IPS-20b (cell line): ENCODE measurements at regions not wholly inside any gene's neighbourhood (a gene's known extent, or its start where the extent isn't known, plus 50 kb on each side); places are given as distances from the start of the nearest gene placed in this dataset.
"Not testable (repeated sequence)": the region's sequence is repeated elsewhere in the genome, so short reads cannot be mapped to it uniquely, and the experiment has no call there.

ENCODE experiments used
- H3K27ac ChIP-seq: one replicate; pipeline ENCODE4 v1.5.1; 2013; ENCODE audit warnings: low read length
- H3K27me3 ChIP-seq: 2 replicates; pipeline ENCODE4 v1.6.1; 2013; ENCODE audit warnings: mild to moderate bottlenecking, low read length, inconsistent platforms; ENCODE audit not compliant: insufficient read depth
- H3K36me3 ChIP-seq: 2 replicates; pipeline ENCODE4 v1.6.1; 2013; ENCODE audit warnings: low read depth, mild to moderate bottlenecking, inconsistent platforms, low read length, moderate library complexity; ENCODE audit not compliant: insufficient read depth
- H3K4me1 ChIP-seq: 2 replicates; pipeline ENCODE4 v1.6.1; 2013; ENCODE audit warnings: mild to moderate bottlenecking, control low read depth, inconsistent platforms, low read length, moderate library complexity; ENCODE audit not compliant: insufficient read depth
- H3K4me3 ChIP-seq: 2 replicates; pipeline ENCODE4 v1.5.1; 2013; ENCODE audit warnings: mild to moderate bottlenecking, low read length, inconsistent platforms
- H3K9ac ChIP-seq: 2 replicates; pipeline ENCODE4 v1.6.1; 2013; ENCODE audit warnings: low read depth, mild to moderate bottlenecking, inconsistent platforms, low read length, moderate library complexity
- H3K9me3 ChIP-seq: 2 replicates; pipeline ENCODE4 v1.6.1; 2013; ENCODE audit warnings: mild to moderate bottlenecking, low read depth, low read length, inconsistent platforms; ENCODE audit not compliant: insufficient read depth

GRCh38 chr5:129228577-129228976 lies 134.0 kb downstream of the ISOC1 start:
- H3K4me1 ChIP-seq, result no peaks in the 10 kb centered on the region
- no peaks in the 10 kb centered on the region for H3K27me3 ChIP-seq
- no peak overlapping the region for H3K27ac ChIP-seq
- no peaks in the 10 kb centered on the region for H3K36me3 ChIP-seq
- no peak overlapping the region for H3K9ac ChIP-seq
- no peaks in the 10 kb centered on the region for H3K9me3 ChIP-seq
- no peak overlapping the region for H3K4me3 ChIP-seq

- Histone ChIP-seq H3K9me3 (no peaks in the 10 kb centered on the region), H3K27ac (no peak overlapping the region), H3K4me3 (no peak overlapping the region)
Measured at GRCh38 chr5:129241755-129242154, 147.2 kb downstream of the ISOC1 start.

GRCh38 chr5:129243039-129243438 lies 148.5 kb downstream of the ISOC1 start:
- Histone ChIP-seq H3K4me1 (0 out of 2 replicates have a peak, but pooled peaks cover 4% of the 10 kb centered on the region), H3K27me3 (no peaks in the 10 kb centered on the region), H3K36me3 (no peaks in the 10 kb centered on the region), H3K9ac (no peak overlapping the region), H3K27ac (no peak overlapping the region), H3K4me3 (no peak overlapping the region), H3K9me3 (no peaks in the 10 kb centered on the region)

More at GRCh38 chr5:129241755-129242154, 147.2 kb downstream of the ISOC1 start:
- no peaks in the 10 kb centered on the region for H3K27me3 ChIP-seq
- no peak overlapping the region for H3K9ac ChIP-seq
- H3K4me1 ChIP-seq, result 0 out of 2 replicates have a peak, but pooled peaks cover 4% of the 10 kb centered on the region
- no peaks in the 10 kb centered on the region for H3K36me3 ChIP-seq

- Histone ChIP-seq H3K4me3 (no peak overlapping the region), H3K4me1 (0 out of 2 replicates have a peak, but pooled peaks cover 4% of the 10 kb centered on the region), H3K36me3 (no peaks in the 10 kb centered on the region), H3K9ac (no peak overlapping the region), H3K27ac (no peak overlapping the region), H3K9me3 (no peaks in the 10 kb centered on the region), H3K27me3 (no peaks in the 10 kb centered on the region)
Measured at GRCh38 chr5:129244478-129244877, 149.9 kb downstream of the ISOC1 start.

- Histone ChIP-seq H3K9me3 (no peaks in the 10 kb centered on the region), H3K27ac (no peak overlapping the region), H3K4me3 (no peak overlapping the region), H3K27me3 (no peaks in the 10 kb centered on the region), H3K9ac (no peak overlapping the region), H3K4me1 (0 out of 2 replicates have a peak, but pooled peaks cover 4% of the 10 kb centered on the region), H3K36me3 (no peaks in the 10 kb centered on the region)
Measured at GRCh38 chr5:129245489-129245888, 150.9 kb downstream of the ISOC1 start.

GRCh38 chr5:129246088-129246487 lies 151.5 kb downstream of the ISOC1 start:
- H3K9ac ChIP-seq, result no peak overlapping the region

GRCh38 chr5:129249886-129250285 lies 155.3 kb downstream of the ISOC1 start:
- Histone ChIP-seq H3K4me1 (no peaks in the 10 kb centered on the region), H3K27me3 (no peaks in the 10 kb centered on the region), H3K9me3 (no peaks in the 10 kb centered on the region), H3K27ac (no peak overlapping the region), H3K9ac (no peak overlapping the region), H3K4me3 (no peak overlapping the region), H3K36me3 (no peaks in the 10 kb centered on the region)

More at GRCh38 chr5:129246088-129246487, 151.5 kb downstream of the ISOC1 start:
- no peak overlapping the region for H3K27ac ChIP-seq
- H3K4me3 ChIP-seq, result no peak overlapping the region
- H3K4me1 ChIP-seq, result 0 out of 2 replicates have a peak, but pooled peaks cover 4% of the 10 kb centered on the region
- no peaks in the 10 kb centered on the region for H3K9me3 ChIP-seq
- H3K27me3 ChIP-seq, result no peaks in the 10 kb centered on the region
- H3K36me3 ChIP-seq, result no peaks in the 10 kb centered on the region

GRCh38 chr5:129271308-129271707 lies 176.8 kb downstream of the ISOC1 start:
- H3K9ac ChIP-seq, result no peak overlapping the region
- no peaks in the 10 kb centered on the region for H3K9me3 ChIP-seq
- H3K36me3 ChIP-seq, result no peaks in the 10 kb centered on the region
- H3K4me3 ChIP-seq, result no peak overlapping the region
- H3K27me3 ChIP-seq, result no peaks in the 10 kb centered on the region
- no peak overlapping the region for H3K27ac ChIP-seq
- H3K4me1 ChIP-seq, result no peaks in the 10 kb centered on the region

- Histone ChIP-seq H3K36me3 (no peaks in the 10 kb centered on the region), H3K9me3 (no peaks in the 10 kb centered on the region), H3K4me1 (no peaks in the 10 kb centered on the region), H3K4me3 (no peak overlapping the region), H3K9ac (no peak overlapping the region), H3K27me3 (no peaks in the 10 kb centered on the region), H3K27ac (no peak overlapping the region)
Measured at GRCh38 chr5:129284010-129284409, 176.1 kb upstream of the ADAMTS19 start.

- H3K4me3 ChIP-seq, H3K9me3 ChIP-seq, H3K36me3 ChIP-seq, H3K27me3 ChIP-seq, H3K4me1 ChIP-seq, H3K27ac ChIP-seq, H3K9ac ChIP-seq: not testable (repeated sequence)
Measured at GRCh38 chr5:129294216-129294615, 165.9 kb upstream of the ADAMTS19 start.

- H3K9ac ChIP-seq, result no peak overlapping the region
- H3K9me3 ChIP-seq, result peaks cover 13% of the 10 kb centered on the region
- H3K27me3 ChIP-seq, result no peaks in the 10 kb centered on the region
- no peaks in the 10 kb centered on the region for H3K4me1 ChIP-seq
- no peak overlapping the region for H3K4me3 ChIP-seq
- no peak overlapping the region for H3K27ac ChIP-seq
- H3K36me3 ChIP-seq, result no peaks in the 10 kb centered on the region
Measured at GRCh38 chr5:129306725-129307124, 153.4 kb upstream of the ADAMTS19 start.

- Histone ChIP-seq H3K4me1 (no peaks in the 10 kb centered on the region), H3K36me3 (no peaks in the 10 kb centered on the region), H3K27me3 (no peaks in the 10 kb centered on the region), H3K9me3 (peaks cover 22% of the 10 kb centered on the region; the same call in 1 of the 2 replicates), H3K4me3 (no peak overlapping the region), H3K27ac (no peak overlapping the region), H3K9ac (no peak overlapping the region)
Measured at GRCh38 chr5:129322968-129323367, 137.1 kb upstream of the ADAMTS19 start.
